ENCODE measurements at regions not wholly inside any gene's neighbourhood (a gene's known extent, or its start where the extent isn't known, plus 50 kb on each side); places are given as distances from the start of the nearest gene placed in this dataset.
"Not testable (repeated sequence)": the region's sequence is repeated elsewhere in the genome, so short reads cannot be mapped to it uniquely, and the experiment has no call there.

DNA sequence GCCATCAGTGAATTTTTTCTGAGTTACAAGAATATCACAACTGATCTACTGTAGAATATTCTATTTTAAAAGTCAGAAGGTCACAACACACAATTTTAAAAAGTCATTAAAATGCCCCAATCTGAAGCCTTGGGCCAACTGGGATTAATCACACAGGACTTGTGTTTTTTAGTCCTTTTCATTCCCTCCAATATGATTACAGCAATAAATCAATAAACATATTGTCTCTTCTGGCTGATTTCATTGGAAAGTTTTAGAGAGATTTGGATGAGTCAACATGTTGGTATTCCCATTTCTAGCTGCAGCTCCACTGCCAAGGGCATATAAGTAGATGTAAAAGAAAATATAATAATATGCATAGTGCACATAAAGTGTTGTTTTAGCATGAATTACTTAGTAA, 85.8 kb downstream of the NIBAN1 start:
- peak; percentile 77 for DNase-seq (ENCODE audit: low read depth)

DNA sequence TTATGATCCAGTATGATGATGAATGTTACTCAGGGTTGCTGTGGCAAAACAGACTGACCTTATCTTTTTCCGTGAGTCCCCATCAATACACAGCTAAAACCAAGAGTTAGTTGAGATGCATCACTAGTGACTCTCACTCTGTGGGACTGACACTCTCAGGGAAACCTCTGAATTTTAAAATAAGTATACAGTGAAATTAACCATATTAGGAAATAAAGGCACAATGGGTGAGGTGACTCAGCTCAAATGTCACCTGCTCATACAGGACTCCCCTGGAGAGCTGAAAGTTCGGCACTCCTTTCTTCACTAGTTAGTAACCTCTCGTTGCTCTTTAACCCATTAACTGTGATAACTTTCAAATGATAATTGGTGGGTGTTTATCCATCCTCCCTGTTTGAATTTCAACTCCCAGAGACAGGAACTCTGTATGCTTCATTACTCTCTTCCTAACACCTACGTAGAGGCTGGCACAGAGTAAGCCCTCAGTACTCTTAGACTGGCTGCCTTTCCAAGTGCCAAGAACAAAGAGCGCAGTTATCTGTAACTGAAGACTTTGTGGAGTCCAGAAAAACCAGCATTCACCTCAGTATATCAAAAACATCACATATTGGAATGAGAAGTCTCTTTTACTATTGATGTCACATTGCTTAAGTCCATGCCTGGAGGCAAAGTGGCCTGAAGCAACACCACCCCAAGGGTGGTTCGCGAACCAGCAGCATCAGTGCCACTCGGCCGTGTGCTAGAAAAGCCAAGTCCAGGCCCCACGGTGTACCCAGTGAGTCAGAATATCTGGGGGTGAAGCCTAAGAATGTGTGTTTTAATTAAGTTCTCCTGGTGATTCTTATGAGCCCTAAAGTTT, 91.1 kb downstream of the NIBAN1 start:
- DNase-seq (ENCODE audit: low read depth), result no peak

DNA sequence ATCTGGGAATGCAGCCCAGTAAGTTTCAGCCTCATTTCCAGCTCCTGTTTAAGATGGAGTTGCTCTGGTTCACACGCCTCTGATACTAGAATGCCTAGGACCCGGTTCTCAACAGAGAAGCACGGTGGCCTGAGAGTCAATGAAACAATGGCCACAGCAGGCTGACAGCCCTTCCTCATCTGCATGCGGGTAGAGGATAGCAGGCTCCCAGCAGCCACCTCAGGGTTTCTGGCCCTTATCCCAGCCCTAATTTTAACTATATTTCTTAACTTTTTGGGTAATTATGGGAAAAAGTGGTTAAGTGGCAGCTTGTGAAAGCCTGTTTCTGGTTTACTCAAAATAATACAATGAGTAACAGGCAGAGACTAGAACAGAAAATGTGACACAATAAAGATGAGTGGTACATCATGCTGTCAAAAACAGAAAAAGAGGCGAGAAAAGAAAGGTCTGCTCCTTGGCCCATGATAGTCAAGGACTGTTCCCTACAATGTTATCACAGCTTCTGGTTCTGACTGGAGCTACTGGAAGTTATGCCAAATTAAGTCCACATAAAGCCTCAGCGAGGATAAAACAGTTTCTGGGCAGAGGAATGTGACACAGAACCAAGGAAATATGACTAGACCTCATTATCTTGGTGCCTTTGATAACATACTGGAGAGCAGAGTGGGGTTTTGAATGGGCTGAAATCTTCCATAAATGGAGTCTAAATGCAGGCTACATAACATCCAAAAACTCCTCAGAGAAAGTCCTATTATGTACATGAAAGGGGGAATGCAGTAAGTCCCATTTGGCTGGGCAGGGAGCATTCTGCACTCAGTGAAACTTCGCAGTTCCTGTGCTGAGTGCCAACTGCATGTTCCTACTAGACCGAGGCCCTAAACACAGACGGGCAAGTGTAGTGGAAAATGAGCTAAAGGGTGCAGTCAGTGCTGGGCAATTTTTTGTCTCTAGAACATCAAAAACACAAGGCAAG, 92.1 kb downstream of the NIBAN1 start:
- peak; percentile 15 for DNase-seq (ENCODE audit: low read depth)

DNA sequence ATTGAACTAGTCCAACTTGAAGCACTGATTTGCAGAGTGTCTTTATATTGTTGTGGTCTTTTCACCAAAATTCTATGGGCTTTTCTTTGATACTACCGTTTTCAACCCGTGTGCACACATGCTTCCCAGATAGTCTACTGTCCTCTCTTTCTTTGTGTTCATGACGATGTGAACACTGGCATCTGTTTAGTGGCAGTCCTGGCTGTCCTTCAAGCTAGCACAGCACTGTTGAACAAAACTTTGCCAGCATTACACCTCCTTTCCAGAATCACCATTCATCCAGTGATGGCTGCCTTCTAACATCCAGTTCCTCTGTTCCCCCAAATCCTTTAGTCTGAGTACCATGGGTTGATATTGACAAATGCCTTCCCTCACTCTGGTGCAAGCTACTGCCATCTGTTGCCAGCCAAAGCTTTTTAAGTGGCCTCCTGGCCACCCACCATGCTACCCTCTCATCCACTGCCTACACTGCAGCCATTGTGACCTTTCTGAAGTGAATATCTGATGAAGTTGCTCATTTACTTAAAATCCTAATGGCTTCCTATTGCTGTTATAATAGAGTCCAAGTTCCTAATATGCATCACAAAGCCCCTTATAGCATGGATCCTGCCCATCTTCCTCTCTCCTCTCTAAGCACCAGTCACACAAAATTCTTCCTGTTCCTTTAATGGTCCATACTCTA, 94.3 kb downstream of the NIBAN1 start:
- no peak for DNase-seq (ENCODE audit: low read depth)

DNA sequence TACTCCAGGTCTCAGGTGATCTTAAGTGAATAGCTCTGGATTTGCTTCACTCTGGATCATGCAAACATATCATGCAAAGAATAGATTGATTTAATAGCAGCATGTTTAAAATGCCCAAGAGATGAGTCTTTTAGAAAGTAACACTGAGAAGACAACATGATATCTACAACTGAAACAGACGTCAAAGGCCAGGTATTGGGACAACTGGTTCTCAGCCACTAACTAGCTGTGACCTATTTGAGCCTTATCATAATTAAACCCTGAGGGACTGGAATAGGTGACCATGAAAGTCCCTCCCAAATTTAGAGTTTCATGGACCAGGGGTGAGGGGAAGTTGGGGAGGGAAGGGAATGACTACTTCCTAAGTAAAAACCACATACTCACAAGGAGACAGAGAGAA, 95.7 kb downstream of the NIBAN1 start:
- no peak for DNase-seq (ENCODE audit: low read depth)

DNA sequence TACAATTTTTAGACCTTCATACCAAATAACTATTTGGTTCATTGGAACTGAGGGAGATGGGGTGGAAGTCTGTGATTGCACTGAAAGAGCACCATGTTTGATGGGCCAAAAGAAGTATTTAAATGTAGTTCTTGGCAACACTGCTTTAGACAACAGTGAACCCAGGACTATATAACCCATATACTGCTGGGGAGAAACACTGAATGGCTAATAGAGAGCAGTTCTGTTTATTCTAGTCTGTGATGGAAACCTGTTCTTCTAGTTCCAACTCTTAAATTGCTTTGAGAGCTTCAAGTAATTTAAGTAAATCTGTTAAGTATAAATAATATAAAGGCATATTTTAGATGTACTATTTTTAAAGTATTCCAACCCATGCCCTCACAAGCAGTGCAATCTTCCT, 96.3 kb downstream of the NIBAN1 start:
- DNase-seq (ENCODE audit: low read depth), result no peak

DNA sequence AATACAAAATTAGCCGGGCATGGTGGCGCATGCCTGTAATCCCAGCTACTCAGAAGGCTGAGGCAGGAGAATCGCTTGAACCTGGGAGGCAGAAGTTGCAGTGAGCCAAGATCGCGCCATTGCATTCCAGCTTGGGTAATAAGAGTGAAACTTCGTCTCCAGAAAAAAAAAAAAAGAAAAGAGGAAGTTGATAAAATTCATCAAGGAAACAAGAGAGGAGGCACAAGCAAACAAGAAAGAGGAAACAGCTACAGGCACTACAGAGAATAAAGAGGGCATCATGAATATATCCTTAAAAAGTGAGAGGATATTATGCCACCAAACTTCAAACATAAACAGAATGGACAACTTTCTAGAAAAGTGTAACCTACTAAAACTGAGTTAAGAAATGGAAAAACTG, 98.3 kb downstream of the NIBAN1 start:
- DNase-seq (ENCODE audit: low read depth), result not testable (repeated sequence)

DNA sequence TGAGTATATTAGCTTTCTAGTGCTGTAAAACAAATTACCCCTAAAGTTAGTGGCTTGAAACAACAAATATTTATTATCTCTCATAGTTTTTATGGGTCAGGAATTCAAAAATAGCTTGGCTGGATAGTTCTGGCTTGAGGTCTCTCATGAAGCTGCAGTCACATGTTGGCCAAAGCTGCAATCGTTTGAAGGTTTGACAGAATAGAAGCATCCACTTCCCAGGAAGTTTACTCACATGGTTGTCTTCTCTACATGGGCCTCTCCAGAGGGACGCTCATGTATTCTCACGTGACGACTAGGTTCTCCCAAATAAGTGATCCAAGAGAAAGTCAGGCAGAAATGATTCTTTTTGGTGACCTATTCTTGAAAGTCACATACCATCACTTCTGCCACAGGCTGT, 99.1 kb downstream of the NIBAN1 start:
- no peak for DNase-seq (ENCODE audit: low read depth)

DNA sequence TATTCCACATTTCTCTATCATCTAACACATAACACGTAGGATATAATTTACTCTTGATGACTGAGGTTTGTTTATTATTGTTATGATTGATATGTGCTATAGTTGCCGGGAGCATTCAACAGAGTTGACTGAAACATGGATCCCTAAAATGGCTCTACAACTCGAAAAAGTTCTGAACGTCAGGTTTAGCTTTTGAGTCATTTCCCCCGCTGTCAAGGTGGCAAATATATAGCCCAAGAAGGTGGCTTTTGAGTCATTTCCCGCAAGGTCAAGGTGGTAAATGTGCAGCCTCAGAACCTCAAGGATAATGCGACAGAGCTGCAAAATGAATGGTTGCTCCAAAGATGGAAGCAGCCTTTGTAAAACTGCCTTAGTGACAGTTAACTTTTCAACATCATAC, 104.0 kb downstream of the NIBAN1 start:
- DNase-seq (ENCODE audit: low read depth), result no peak

DNA sequence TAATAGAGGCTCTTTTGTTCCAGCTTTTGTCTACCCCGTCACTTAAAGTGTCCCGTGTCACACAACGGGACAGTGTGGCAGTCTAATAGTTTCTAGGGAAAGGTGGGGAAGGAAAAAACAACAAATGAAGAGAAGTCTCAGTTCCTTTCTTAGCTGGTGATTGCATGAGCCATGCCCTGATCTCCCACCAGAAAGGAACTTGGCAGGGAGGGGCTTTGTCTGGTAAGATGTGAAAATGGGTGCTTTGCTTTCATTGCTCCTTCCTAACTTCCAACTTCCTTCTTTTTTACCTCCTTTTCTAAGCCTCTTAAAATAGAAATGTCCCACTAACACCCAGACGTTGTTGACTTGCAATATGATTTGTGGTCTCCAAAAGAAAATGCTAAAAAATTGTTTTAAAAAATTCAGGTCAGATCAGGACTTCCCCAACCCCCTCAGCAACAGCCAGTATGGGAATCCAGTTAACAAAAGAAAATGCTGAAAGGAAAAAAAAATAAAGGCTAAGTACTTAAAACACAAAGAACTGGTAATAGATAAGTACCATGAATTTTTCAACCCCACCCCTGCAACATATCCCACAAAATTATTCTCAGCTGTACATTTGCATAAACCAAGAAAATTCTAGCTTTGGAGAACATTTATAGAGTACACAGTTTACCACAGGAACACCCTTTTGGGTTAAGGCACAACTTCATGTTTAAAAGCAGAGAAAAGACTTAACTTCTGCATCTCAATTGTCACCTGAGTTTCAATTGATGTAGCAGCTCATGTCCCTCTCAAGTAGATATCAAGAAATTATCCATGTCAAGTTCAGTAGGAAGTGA, 106.2 kb downstream of the NIBAN1 start:
- no peak for DNase-seq (ENCODE audit: low read depth)

DNA sequence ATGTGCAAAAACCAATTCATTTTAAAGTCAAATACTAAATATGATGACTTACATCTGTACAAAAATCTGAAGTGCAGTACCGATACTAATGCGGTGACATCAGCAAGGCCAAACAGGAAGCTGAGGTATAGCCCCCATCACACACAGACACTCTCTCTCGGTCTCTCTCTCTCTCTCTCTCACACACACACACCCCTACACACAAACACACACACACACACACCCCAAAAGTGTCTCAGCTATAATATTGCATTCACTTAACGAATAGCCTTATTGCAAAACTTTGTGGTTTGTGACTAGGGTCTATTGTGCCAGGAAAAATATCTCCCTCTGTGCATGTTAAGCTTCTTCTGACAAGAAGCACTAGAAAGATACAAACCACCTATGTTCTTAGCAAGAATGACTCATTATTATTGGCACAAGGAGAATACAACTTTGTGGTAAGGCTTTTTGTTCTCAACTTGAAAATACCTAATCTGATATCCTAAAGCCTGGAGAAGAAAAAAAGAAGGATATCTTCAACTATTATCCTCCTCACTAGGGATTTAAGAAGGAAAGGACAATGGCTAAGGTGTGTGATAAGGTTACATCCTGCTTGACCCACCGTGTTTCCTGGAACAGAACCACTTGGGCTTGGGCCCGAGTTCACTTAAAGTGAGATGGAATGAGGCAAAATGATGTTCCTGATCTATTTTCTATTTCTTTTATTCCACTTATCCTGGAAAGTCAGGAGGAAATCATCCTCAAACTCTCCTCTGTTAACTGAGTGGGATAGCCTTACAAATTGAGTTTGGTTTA, 107.1 kb downstream of the NIBAN1 start:
- DNase-seq (ENCODE audit: low read depth), result peak; percentile 99

DNA sequence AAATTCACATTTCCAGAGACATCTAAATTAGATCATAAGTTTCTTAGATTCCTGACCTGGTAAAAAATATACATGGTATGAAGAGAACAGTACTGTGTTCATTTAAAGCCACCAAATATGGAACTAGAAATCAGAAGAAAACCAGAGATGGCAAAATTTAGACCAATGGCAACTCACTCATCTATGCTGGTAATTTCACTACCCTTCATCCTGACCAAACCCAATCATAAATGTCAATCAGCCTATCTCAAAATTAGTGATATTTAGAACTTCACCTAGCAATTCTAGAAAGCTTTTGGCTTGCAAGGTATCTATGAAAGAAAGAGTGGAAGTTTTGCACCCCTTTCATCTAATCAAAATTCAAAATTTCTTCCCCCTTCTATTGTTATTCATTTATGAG, 107.7 kb downstream of the NIBAN1 start:
- DNase-seq (ENCODE audit: low read depth), result no peak

DNA sequence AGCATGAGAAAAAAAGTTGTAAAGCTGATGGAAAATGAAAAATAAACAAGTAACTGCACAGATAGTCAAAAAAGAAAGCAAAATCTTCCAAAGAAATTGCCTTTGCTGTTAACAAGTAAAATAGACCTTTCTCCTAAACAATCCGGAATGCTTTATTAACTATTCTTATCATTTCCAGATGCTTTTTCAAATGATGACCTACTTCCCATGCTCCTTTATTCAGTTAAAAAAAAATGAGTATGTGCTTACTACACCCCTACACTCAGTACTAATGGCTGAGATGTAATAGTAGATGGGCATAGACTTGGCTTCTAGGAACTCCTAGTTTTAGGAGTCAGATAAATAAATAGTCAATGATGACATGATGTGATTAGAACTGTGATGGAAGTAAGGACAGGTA, 108.5 kb downstream of the NIBAN1 start:
- no peak for DNase-seq (ENCODE audit: low read depth)

DNA sequence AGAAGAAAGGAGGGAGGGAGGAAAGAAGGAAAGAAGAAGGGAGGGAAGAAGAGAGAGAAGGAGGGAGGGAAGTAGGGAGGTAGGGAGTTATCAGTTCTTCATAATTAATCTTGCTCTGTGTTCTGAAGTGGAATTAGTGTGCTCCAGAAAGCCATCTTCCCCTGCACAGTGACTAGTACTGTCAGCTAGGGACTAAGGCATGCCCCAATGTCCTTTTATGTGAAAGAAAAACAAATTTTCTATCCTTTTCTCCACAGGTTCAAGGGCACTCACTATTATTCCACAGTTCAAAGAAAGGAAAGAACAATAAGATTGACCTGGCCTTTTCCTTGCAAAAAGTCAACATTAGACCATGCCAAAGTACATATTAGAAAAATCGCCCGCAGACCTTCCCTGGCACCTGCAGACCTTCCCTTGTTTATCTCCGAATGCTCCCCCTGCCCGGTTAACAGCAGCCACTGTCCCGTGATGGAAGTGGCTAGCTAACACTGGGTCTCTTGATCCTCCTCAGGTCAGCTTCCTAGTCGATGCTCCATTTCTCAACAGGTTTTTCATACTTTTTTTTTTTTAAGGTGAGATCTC, 107.2 kb upstream of the EDEM3 start:
- DNase-seq (ENCODE audit: low read depth), result no peak

DNA sequence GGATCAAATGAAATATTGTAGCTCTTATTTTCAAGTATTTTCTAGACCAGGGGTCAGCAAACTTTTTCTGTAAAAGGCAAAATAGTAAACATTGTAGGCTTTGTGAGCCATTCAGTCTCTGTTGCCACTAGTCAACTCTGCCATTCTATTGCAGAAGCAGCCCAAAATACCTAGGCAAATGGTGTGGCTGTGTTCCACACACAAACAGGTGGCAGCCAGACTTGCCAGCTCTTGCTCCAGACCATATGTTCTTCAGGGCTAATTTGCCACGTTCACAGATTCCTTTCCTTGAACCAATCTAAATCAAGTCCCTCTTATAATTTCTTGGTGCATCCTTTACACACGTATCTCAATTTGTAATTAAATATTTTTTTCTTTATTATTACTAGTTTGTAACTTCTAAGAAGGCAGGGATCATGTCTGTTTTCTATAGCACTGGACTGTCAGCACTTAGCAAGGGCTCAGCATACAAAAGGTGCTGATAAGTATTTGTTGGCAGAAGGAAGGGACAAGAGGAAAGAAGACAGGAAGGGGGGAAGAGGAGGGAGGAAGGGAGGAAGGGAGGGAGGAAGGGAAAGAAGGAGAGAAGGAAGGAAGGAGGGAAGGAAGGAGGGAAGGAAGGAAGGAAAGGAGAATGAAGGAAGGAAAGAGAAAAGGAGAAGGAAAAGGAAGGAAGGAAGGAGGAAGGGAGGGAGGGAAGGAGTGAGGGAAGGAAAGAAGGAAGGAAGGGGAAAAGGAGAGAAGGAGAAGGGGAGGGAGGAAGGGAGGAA, 106.5 kb upstream of the EDEM3 start:
- no peak for DNase-seq (ENCODE audit: low read depth)

DNA sequence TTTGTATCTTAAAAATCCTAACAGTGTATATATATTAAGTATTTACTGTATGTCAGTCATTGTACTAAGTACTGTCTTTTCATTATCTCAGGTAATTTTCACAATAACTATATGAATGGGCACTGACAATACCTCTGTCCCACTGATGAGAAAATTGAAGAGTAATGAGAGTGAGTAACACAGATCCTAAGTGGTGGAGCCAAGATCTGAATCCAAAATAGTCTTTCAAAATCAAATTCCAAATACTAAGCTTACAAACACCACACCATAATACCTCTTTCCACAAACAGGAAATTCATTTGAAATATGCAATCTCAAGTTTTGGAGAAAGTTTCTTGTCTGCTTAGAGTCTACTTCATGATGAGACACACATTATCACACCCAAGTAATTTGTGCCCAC, 105.9 kb upstream of the EDEM3 start:
- peak; percentile 17 for DNase-seq (ENCODE audit: low read depth)

DNA sequence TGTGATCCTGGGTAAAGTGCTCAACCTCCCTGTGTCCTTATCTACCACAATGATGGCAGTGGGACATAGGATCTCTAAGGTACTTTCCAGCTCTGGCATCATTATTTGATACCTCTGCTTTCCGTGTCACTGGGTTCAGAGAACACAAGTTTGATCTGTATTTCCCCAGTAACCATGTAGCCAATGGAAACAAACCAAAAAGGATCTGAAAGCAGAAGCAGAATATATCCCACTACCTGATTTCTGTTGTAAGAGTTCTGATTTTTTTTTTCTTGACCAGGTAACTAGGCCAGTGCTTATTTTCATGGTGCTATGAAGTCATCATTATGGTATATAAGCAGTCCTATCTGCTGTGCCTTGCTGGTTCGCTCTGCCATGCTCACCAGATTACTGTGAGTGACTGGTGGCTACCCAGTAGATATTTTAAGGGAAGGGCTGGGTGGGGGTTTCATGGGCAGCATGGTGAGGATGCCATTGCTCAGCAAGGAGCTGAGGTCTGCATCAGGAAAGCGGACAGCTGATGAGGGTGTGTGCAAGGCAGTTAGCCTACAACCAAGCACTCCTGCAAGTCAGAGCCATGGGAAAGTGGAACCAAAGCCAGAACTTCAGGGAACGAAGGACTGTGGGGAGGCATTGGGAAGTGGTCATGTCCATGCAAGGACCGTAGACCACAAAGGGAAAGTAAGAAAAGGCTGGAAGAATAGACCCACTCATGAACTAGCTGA, 104.9 kb upstream of the EDEM3 start:
- no peak for DNase-seq (ENCODE audit: low read depth)

DNA sequence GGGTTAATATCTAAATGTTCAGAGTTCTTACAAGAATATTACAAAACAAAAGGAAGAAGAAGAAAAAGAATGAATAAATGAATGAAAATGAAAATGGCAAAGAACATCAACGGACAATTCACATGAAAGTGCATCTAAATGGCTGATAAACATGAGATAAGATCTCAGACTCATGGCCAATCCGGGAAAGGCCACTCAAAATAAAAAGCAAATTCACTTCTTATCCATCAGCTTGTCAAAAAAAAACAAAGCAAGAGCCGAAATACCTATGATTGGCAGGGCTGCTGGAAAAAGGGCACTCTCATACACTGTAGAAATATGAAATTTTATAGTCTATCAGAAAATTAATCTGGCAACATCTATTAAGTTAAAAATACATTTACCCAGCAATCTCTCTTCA, 103.6 kb upstream of the EDEM3 start:
- DNase-seq (ENCODE audit: low read depth), result no peak

Measured in iris pigment epithelial cell (primary cell).